ENCODE measurements at regions not wholly inside any gene's neighbourhood (a gene's known extent, or its start where the extent isn't known, plus 50 kb on each side); places are given as distances from the start of the nearest gene placed in this dataset.

- TF ChIP-seq CTCF (IDR thresholded peaks at IDR 0.05) (no peak), ZFX (IDR thresholded peaks at IDR 0.05; ENCODE audit: borderline replicate concordance) (no peak)
Observed at GRCh38 chr14:61934385-61934784, 172.2 kb downstream of the SNAPC1 start.

All from 22Rv1 (cell line).